AG04449 (cell line): ENCODE measurements at regions not wholly inside any gene's neighbourhood (a gene's known extent, or its start where the extent isn't known, plus 50 kb on each side); places are given as distances from the start of the nearest gene placed in this dataset.

Experiments
- CTCF ChIA-PET: fragments of 350-600 bp; formaldehyde crosslinking; extraction: SDS; loops from one replicate; lab custom pipeline; 2021; ENCODE audit warnings: antibody characterized with exemption; lab: Yijun Ruan, JAX
- POLR2A ChIA-PET: fragments of 400-600, 350-600 bp; formaldehyde crosslinking; extraction: SDS; loops from one replicate; lab custom pipeline; 2020; ENCODE audit warnings: antibody characterized with exemption, inconsistent platforms; lab: Yijun Ruan, JAX
- DNase-seq: peaks from one replicate; pipeline ENCODE4 v3.0.0-alpha.2; 2010; ENCODE audit warnings: low read depth, low spot score
- H3K4me3 ChIP-seq: 2 replicates; pipeline ENCODE4 v1.5.1; 2011; ENCODE audit warnings: low read depth, mild to moderate bottlenecking, control low read depth, low read length
- CTCF ChIP-seq: IDR thresholded peaks from one replicate; pipeline ENCODE4 v1.5.1; 2011; ENCODE audit warnings: mild to moderate bottlenecking, moderate library complexity, low read length, control low read depth, inconsistent platforms; ENCODE audit not compliant: insufficient read depth; ENCODE audit errors: missing control alignments

DNA sequence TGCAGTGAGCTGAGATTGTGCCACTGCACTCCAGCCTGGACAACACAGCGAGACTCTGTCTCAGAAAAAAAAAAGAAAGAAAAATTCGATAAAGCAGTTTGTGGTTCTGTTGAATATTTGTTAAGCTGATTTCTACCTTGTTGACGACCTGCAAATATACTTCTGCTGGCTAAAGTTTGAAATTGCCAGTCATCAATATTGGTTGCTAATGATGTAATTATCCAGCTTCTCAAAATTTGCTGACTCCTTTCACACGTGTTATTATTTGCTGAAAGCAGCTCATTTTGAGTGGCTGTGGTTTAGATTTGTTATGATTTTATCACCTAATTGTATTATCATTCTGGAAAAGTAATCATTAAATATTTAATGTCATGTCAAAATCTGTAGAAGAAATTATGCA is 774.3 kb downstream of the QKI start:
- H3K4me3 ChIP-seq, result no peak overlapping the region
- ChIA-PET POLR2A (no interaction called here), CTCF (no interaction called here)
- TF ChIP-seq CTCF, result no peak
- DNase-seq, result no peak

GRCh38 chr6:164185471-164185871 is 771.0 kb downstream of the QKI start:
- ChIA-PET CTCF (no interaction called here), POLR2A (no interaction called here)
- H3K4me3 ChIP-seq, result no peak overlapping the region
- TF ChIP-seq CTCF, result no peak
- DNase-seq, result no peak

GRCh38 chr6:164184410-164184809 is 769.9 kb downstream of the QKI start:
- no peak for TF ChIP-seq CTCF
- CTCF ChIA-PET, result no interaction called here
- POLR2A ChIA-PET, result no interaction called here
- no peak overlapping the region for H3K4me3 ChIP-seq
- no peak for DNase-seq

DNA sequence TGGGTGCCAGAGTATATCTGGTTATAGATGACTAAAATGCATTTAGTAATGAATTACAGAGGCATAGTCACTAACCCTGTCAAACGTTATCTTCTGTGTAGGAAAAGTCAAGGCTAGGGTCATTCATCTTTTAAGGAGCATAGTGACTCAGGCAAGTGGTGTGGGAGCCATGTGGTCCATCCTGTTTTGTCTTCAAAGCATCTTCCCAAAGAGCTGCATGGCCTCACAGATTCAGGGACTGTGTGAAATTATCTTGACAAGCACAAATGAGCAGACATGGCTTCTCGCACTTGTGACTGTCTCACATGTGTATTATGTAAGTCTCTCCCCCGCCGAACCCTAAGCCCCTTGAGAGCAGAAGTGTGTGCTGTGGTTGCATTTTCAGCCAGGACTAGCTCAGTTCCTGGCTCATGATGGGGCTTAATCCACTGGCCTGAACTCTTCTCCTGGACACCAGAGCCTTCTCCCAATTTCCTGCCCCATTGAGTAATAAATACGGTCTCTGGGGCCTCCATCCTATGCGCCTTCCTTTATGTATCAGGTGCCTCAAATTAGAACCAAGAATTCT is 769.1 kb downstream of the QKI start:
- no peak for TF ChIP-seq CTCF
- CTCF ChIA-PET, result no interaction called here
- POLR2A ChIA-PET, result no interaction called here
- DNase-seq, result no peak
- no peak overlapping the region for H3K4me3 ChIP-seq

GRCh38 chr6:164178679-164179332 is 764.3 kb downstream of the QKI start:
- POLR2A ChIA-PET, result no interaction called here
- no peak for DNase-seq
- no peak overlapping the region for H3K4me3 ChIP-seq
- TF ChIP-seq CTCF, result no peak
- CTCF ChIA-PET, result no interaction called here

DNA sequence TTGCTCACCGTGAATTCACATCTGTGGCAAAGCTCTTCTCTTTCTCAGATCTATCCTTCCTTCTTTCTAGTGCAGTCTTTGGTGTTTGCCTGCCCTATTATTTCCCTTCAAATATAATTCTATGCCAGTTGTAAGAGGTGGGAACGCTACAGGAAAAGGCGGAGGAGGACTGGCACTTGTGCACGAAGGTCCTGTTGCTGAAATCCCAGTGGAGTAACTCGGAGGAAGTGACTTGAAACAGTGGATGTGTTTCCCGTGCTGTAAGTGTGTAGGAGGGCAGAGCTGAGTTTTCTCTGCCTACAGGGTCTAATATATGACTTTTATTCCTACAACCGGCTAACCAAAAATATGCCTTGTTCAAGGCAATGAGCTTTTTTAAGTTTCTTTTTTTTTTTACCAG is 754.8 kb downstream of the QKI start:
- DNase-seq, result no peak
- POLR2A ChIA-PET, result no interaction called here
- CTCF ChIA-PET, result no interaction called here
- H3K4me3 ChIP-seq, result no peak overlapping the region
- TF ChIP-seq CTCF, result no peak
